HepG2 (cell line): ENCODE measurements at regions not wholly inside any gene's neighbourhood (a gene's known extent, or its start where the extent isn't known, plus 50 kb on each side); places are given as distances from the start of the nearest gene placed in this dataset.

Source experiments
- HMG20A ChIP-seq: IDR thresholded peaks from 2 replicates; pipeline ENCODE4 v1.6.1; 2016; ENCODE audit warnings: borderline replicate concordance
- MAX ChIP-seq: IDR thresholded peaks from 2 replicates; pipeline ENCODE4 v1.6.1; 2012; ENCODE audit warnings: inconsistent platforms
- POLR2A ChIP-seq, 2 experiments: IDR thresholded peaks; 2 replicates each; pipeline ENCODE4 v1.6.1; 2011; ENCODE audit warnings: low read depth in 2 of 2, low read length in 2 of 2, mild to moderate bottlenecking in 1 of 2, moderate library complexity in 1 of 2; ENCODE audit not compliant: insufficient read depth in 1 of 2
- RAD21 ChIP-seq: fragments of 450-650 bp; formaldehyde crosslinking; IDR thresholded peaks from 2 replicates; pipeline ENCODE4 v1.5.0; 2020; ENCODE audit warnings: mild to moderate bottlenecking
- REXO4 ChIP-seq: sonication (generic); formaldehyde crosslinking; IDR thresholded peaks from 2 replicates; pipeline ENCODE4 v1.8.0; 2022; ENCODE audit warnings: missing genetic modification reagents, mild to moderate bottlenecking, borderline replicate concordance
- RNF2 ChIP-seq: fragments of 450-650 bp; conservative IDR thresholded peaks from 2 replicates; pipeline ENCODE4 v1.6.1; 2016; ENCODE audit warnings: low read depth
- SMARCC2 ChIP-seq: fragments of 450-650 bp; IDR thresholded peaks from 2 replicates; pipeline ENCODE4 v1.6.1; 2017; ENCODE audit warnings: antibody characterized with exemption, mild to moderate bottlenecking
- ZBTB33 ChIP-seq: sonication (generic); formaldehyde crosslinking; IDR thresholded peaks from 2 replicates; pipeline ENCODE4 v1.4.0; 2020; ENCODE audit warnings: missing genetic modification reagents
- ZFY ChIP-seq: sonication (generic); formaldehyde crosslinking; IDR thresholded peaks from 2 replicates; pipeline ENCODE4 v1.4.0; 2020; ENCODE audit warnings: missing genetic modification reagents
- ZKSCAN8 ChIP-seq: IDR thresholded peaks from 2 replicates; pipeline ENCODE4 v1.6.1; 2016; ENCODE audit warnings: borderline replicate concordance, missing genetic modification reagents, missing compliant biosample characterization
- TF ChIP-seq, protein P1 (sequence below): sonication (generic); formaldehyde crosslinking; IDR thresholded peaks from 2 replicates; pipeline ENCODE4 v1.4.0; 2020; ENCODE audit warnings: missing genetic modification reagents

GRCh38 chr1:67632356-67632755 lies 52.6 kb upstream of the GADD45A start:
- TF ChIP-seq SMARCC2, result no peak
- TF ChIP-seq RNF2, result no peak
- TF ChIP-seq RAD21 (CRISPR knock-in tag), result no peak
- no peak for TF ChIP-seq POLR2A (IDR thresholded peaks at IDR 0.05; ENCODE audit: insufficient read depth in 1 of 2, low read depth in 2 of 2, low read length in 2 of 2)
- no peak for TF ChIP-seq ZFY (CRISPR knock-in tag)
- TF ChIP-seq HMG20A (CRISPR knock-in tag), result no peak
- TF ChIP-seq REXO4 (CRISPR knock-in tag), result no peak
- TF ChIP-seq, protein P1, sequence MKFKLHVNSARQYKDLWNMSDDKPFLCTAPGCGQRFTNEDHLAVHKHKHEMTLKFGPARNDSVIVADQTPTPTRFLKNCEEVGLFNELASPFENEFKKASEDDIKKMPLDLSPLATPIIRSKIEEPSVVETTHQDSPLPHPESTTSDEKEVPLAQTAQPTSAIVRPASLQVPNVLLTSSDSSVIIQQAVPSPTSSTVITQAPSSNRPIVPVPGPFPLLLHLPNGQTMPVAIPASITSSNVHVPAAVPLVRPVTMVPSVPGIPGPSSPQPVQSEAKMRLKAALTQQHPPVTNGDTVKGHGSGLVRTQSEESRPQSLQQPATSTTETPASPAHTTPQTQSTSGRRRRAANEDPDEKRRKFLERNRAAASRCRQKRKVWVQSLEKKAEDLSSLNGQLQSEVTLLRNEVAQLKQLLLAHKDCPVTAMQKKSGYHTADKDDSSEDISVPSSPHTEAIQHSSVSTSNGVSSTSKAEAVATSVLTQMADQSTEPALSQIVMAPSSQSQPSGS (CRISPR knock-in tag), result no peak
- TF ChIP-seq MAX, result no peak
- no peak for TF ChIP-seq ZKSCAN8 (CRISPR knock-in tag)
- no peak for TF ChIP-seq ZBTB33 (CRISPR knock-in tag)
